Hindlimb muscle (tissue), 1 donor: ENCODE measurements at regions not wholly inside any gene's neighbourhood (a gene's known extent, or its start where the extent isn't known, plus 50 kb on each side); places are given as distances from the start of the nearest gene placed in this dataset.

ENCODE experiments used
- DNase-seq: peaks from one replicate; pipeline ENCODE4 v3.0.0-alpha.2; 2013

- DNase-seq: no peak
Measured at GRCh38 chr12:87323369-87323768, 705.8 kb downstream of the C12orf50 start.

- no peak for DNase-seq
Measured at GRCh38 chr12:87320724-87321123, 708.5 kb downstream of the C12orf50 start.

GRCh38 chr12:87317302-87317701 is 711.9 kb downstream of the C12orf50 start:
- no peak for DNase-seq

- DNase-seq: no peak
Measured at GRCh38 chr12:87311206-87311605, 718.0 kb downstream of the C12orf50 start.

- no peak for DNase-seq
Measured at GRCh38 chr12:87310126-87310525, 719.1 kb downstream of the C12orf50 start.

GRCh38 chr12:87305481-87305880 is 723.7 kb downstream of the C12orf50 start:
- no peak for DNase-seq

- DNase-seq: no peak
Measured at GRCh38 chr12:87304406-87304805, 724.8 kb downstream of the C12orf50 start.

GRCh38 chr12:87303396-87304012 is 725.7 kb downstream of the C12orf50 start:
- no peak for DNase-seq

GRCh38 chr12:87302126-87302745 is 727.0 kb downstream of the C12orf50 start:
- DNase-seq: no peak

GRCh38 chr12:87290505-87290904 is 738.7 kb downstream of the C12orf50 start:
- no peak for DNase-seq

- no peak for DNase-seq
Measured at GRCh38 chr12:87283886-87284285, 745.3 kb downstream of the C12orf50 start.

- no peak for DNase-seq
Measured at GRCh38 chr12:87283111-87283510, 746.1 kb downstream of the C12orf50 start.

- DNase-seq: no peak
Measured at GRCh38 chr12:87280893-87281292, 748.3 kb downstream of the C12orf50 start.

GRCh38 chr12:87280356-87280755 is 748.8 kb downstream of the C12orf50 start:
- no peak for DNase-seq

- no peak for DNase-seq
Measured at GRCh38 chr12:87274594-87275245, 754.5 kb downstream of the C12orf50 start.

GRCh38 chr12:87272851-87273250 is 756.4 kb downstream of the C12orf50 start:
- DNase-seq: peak; percentile 24

GRCh38 chr12:87270919-87271318 is 758.3 kb downstream of the C12orf50 start:
- no peak for DNase-seq

GRCh38 chr12:87266305-87266704 is 762.9 kb downstream of the C12orf50 start:
- DNase-seq: peak; percentile 37

GRCh38 chr12:87259391-87259790 is 769.8 kb downstream of the C12orf50 start:
- no peak for DNase-seq

- DNase-seq: no peak
Measured at GRCh38 chr12:87254381-87255030, 774.7 kb downstream of the C12orf50 start.

GRCh38 chr12:87253157-87253556 is 776.0 kb downstream of the C12orf50 start:
- DNase-seq: no peak

- no peak for DNase-seq
Measured at GRCh38 chr12:87246726-87247125, 782.5 kb downstream of the C12orf50 start.

- DNase-seq: no peak
Measured at GRCh38 chr12:87238466-87238865, 790.7 kb downstream of the C12orf50 start.

GRCh38 chr12:87234898-87235297 is 794.3 kb downstream of the C12orf50 start:
- no peak for DNase-seq
